GM18870 (cell line): ENCODE measurements at regions not wholly inside any gene's neighbourhood (a gene's known extent, or its start where the extent isn't known, plus 50 kb on each side); places are given as distances from the start of the nearest gene placed in this dataset.
"Not testable (repeated sequence)": the region's sequence is repeated elsewhere in the genome, so short reads cannot be mapped to it uniquely, and the experiment has no call there.

Experiments used
- ATAC-seq: cut with Tn5 transposase; IDR thresholded peaks from one replicate; pipeline ENCODE4 v1.9.1; 2021; ENCODE audit warnings: moderate library complexity; ENCODE audit not compliant: unreplicated experiment

GRCh38 chr9:65454666-65455065, 169.7 kb upstream of the FOXD4L5 start:
- ATAC-seq, result not testable (repeated sequence)

GRCh38 chr9:65454034-65454433, 169.0 kb upstream of the FOXD4L5 start:
- ATAC-seq, result not testable (repeated sequence)

- not testable (repeated sequence) for ATAC-seq
These were observed 165.0 kb upstream of the FOXD4L5 start for GRCh38 chr9:65449886-65450610.

- ATAC-seq, result no peak
These were observed 164.4 kb upstream of the FOXD4L5 start for GRCh38 chr9:65449423-65449822.

- ATAC-seq, result not testable (repeated sequence)
These were observed 162.1 kb upstream of the FOXD4L5 start for GRCh38 chr9:65447146-65447545.

- not testable (repeated sequence) for ATAC-seq
These were observed 161.0 kb upstream of the FOXD4L5 start for GRCh38 chr9:65445991-65446390.

- no peak for ATAC-seq
These were observed 159.9 kb upstream of the FOXD4L5 start for GRCh38 chr9:65444943-65445342.

GRCh38 chr9:65442116-65442515, 157.1 kb upstream of the FOXD4L5 start:
- ATAC-seq, result not testable (repeated sequence)

GRCh38 chr9:65441324-65441920, 156.4 kb upstream of the FOXD4L5 start:
- not testable (repeated sequence) for ATAC-seq

GRCh38 chr9:65437724-65438123, 152.7 kb upstream of the FOXD4L5 start:
- ATAC-seq, result no peak

- no peak for ATAC-seq
These were observed 150.5 kb upstream of the FOXD4L5 start for GRCh38 chr9:65435464-65435863.

- no peak for ATAC-seq
These were observed 147.8 kb upstream of the FOXD4L5 start for GRCh38 chr9:65432722-65433323.

GRCh38 chr9:65432051-65432450, 147.0 kb upstream of the FOXD4L5 start:
- no peak for ATAC-seq

GRCh38 chr9:65430221-65430620, 145.2 kb upstream of the FOXD4L5 start:
- no peak for ATAC-seq

GRCh38 chr9:65427361-65427760, 142.4 kb upstream of the FOXD4L5 start:
- not testable (repeated sequence) for ATAC-seq

GRCh38 chr9:65426813-65427212, 141.8 kb upstream of the FOXD4L5 start:
- not testable (repeated sequence) for ATAC-seq

- ATAC-seq, result no peak
These were observed 141.2 kb upstream of the FOXD4L5 start for GRCh38 chr9:65426231-65426630.

- not testable (repeated sequence) for ATAC-seq
These were observed 140.2 kb upstream of the FOXD4L5 start for GRCh38 chr9:65425183-65425582.

- not testable (repeated sequence) for ATAC-seq
These were observed 139.5 kb upstream of the FOXD4L5 start for GRCh38 chr9:65424437-65424984.

GRCh38 chr9:65423691-65424436, 138.9 kb upstream of the FOXD4L5 start:
- ATAC-seq, result not testable (repeated sequence)
